DMS153 (cell line): ENCODE measurements at regions not wholly inside any gene's neighbourhood (a gene's known extent, or its start where the extent isn't known, plus 50 kb on each side); places are given as distances from the start of the nearest gene placed in this dataset.

Experiments used
- DNase-seq: peaks from one replicate; lab custom pipeline; 2025; lab: John Stamatoyannopoulos, UW

DNA sequence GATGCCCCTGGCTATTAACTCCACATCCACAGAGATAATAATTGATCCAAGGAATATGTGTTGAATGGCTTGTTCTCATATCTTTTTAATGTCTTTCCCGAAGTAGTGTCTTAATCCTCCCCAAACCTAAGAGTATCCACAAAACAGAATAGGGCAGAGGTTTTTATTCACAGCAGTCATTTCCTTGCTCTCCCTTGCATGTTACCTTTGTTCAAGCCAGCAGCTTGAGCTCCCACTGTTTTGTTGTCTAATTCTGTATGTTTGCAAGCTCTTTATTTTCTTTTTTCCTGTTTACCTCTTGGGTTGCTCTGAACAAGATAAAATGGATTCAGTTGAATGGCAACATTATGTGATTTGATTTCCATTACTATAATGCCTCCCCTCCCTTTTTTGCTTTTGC is 308.6 kb upstream of the ZP4 start:
- DNase-seq, result no peak

DNA sequence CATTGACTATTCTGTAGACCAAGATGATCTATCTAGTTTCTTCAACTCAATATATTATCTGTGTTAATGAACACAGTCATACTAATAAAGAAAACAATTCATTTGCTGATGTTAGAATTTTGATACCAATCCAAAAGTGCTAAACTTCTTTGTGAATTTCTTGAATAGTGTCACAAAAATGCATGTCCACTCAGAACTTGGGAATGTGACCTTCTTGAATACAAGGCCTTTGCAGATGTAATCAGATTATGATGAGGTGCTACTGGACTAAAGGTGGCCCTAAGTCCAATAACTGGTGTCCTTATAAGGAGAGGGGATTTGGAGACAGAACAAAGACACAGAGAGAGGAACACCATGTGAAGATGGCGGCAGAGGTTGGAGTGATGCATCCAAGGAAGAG is 305.8 kb upstream of the ZP4 start:
- no peak for DNase-seq

DNA sequence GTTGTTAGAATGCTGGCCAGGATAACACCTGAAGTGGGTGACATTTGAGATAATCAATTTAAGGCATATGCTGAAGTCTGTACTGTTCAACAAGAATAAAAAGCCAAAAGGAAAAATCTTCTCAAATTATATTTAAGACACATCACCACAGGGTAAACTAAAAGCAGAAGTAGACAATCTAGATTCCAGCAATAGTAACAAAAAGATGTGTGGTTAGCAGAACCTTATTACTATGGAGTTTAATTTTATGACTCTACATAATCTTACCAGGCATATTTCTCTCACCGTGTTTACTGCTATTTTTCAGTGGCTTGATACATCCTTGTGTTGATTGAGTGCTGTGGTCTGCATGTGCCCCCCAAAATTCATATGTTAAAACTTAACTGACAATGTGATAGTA is 300.4 kb upstream of the ZP4 start:
- no peak for DNase-seq

DNA sequence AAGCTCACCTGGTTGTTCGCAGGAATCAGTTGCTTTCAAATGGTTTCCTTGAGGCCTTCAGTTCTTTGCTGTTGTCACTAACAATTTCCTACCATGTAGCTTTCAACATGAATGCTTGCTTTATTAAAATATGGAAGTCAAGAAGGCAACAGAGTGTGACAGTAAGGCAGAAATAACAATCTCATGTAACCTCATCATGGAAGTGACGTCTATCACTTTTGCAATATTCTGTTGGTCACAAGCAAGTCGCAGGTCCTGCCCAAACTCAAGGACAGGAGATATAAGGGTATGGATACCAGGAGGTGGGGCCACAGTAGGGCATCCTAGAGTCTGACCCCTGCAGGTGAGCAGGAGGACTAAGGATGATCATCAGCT is 296.8 kb upstream of the ZP4 start:
- DNase-seq, result no peak

DNA sequence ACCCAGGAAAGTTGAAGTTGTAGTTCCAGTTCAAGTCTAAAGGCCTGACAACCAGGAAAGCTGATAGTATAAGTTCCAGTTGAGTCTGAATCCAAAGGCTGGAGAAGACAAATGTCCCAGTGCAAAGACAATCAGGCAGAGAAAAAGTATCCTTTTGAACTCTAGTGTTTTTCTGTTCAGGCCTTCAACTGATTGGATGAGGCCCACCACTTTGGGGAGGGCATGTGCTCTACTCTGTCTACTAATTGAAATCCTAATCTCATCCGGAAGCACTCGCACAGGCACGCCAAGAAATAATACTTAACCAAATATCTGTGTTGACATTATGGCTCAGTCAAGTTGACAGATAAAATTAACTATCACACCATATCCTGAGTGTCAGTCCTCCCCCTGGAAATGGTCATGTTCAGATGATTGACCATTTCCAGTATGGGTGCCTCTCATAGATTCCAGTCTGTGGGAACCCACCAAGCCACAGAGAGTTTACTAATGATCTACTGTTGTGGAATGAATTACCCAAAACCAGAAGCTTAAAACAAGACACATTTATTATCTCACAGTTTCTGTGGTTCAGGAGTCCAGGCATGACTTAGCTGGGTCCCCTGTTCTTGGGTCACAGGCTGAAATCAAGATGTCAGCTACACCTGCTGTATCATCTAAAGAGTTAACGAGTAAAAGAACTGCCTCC is 296.3 kb upstream of the ZP4 start:
- DNase-seq, result no peak

DNA sequence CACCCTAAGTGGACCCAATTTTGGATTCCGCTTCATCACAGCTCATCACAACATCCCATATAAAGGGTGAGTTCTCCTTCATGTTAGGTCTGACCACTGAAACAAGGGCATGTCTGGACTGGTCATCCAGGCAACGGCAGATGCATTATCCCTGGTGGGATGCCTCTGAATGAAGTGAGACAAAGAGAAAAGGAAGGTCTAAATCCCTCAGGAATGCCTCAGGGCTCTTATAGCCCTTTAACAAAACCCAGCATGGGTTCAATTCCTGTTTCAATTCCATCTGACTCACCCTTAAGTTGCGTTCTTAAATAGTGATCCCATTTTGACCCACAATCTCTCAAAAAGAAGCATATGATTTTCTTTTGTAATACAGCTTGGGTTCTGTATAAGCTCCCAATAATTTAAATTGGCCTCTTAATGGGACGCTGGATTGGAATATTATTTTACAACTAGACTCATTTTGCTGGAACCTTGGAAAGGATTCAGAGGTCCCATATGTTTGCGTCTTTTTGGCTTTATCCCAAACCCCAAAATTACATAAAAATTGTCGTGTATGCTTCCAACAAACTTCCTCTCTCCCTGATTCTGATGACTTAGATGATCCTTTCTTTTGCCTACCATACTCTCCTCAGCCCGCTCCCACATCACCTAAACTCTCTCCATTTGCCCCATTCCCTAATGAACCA is 287.4 kb upstream of the ZP4 start:
- DNase-seq, result no peak

DNA sequence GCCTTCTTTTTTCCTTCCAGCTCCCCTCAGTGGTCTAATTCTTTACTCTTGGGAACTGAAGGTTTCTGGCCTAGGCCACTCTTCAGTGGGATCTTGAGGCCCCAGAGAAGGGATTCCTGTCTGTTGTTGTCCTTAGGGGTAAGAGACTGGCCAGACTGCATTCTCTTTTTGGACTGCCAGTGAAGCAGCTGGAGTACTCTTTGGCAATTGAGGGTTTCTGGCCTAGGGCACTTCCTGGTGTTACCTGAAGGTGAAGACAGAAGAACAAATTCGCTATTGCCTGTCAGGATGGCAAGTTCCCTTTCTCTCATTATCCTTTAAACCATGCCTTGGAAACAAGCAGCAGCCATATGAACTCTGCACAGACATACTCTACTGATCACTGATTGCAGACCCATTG is 286.6 kb upstream of the ZP4 start:
- no peak for DNase-seq

DNA sequence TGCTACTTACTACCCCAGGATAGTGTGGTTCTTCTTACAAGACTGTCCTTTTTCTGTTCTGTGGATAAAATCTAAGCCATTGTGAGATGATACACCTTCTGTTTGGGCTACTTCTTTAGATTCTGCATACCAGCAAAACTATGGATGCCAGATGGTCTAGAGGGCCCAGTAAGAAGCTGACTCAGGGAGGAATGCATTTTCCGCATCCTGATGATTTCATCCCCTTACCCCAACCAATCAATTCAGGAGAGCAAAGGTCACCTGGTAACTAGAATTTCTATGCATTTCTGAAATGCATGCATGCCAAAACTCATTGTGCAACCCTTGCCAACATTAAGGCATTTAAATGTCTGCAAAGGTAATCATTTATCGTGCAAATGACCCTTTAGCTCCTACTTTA is 285.7 kb upstream of the ZP4 start:
- DNase-seq, result no peak

DNA sequence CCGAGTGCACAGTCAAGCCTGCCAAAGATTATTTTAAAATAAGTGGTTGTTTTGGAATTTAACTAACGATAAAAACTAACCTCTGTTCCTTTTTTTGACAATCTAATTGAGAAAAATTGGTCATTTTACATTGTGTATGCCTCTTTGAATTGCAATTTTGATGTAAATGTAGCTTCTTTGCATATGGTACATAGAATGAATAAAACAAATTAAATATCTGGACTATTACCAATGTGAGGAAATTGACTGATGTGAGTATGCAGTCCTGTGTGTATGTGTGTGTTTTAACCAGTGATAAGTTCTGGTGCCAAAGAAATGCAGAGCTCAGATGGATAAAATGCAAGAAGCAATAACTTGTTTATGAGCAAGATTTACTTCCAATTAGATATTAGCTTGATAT is 281.3 kb upstream of the ZP4 start:
- no peak for DNase-seq

DNA sequence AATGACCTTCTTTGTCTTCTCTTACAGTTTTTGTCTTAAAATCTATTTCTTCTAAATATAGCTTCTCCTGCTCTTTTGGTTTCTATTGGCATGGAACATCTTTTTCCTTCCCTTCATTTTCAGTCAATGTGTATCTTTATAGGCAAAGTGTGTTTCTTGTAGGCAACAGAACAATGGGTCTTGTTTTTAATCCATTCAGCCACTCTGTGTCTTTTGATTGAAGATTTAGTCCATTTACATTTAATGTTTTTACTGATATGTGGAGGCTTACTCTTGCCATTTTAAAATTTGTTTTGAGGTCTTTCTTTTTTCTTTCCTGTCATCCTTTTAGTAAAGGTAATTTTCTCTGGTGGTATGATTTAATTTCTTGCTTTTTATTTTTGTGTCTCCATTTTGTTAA is 271.2 kb upstream of the ZP4 start:
- DNase-seq, result no peak

DNA sequence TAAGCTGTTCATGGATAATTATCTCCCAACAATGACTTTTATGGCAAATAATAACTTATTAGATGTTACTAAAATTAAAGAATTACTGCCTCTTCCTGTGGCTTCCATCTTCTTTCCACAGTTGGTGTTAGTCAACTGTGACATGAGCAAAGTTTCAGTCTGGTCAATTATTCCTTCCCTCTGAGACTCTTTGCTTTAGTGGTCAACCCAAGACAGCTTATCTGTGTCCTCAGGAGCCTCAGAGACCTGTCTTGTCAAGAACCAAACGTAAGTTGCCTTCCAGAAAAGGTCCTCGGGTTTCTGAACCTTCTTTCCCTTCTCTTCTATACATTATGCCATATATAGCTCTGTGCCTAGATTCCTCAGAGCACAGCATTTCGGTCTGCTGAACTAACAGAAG is 263.2 kb upstream of the ZP4 start:
- no peak for DNase-seq

DNA sequence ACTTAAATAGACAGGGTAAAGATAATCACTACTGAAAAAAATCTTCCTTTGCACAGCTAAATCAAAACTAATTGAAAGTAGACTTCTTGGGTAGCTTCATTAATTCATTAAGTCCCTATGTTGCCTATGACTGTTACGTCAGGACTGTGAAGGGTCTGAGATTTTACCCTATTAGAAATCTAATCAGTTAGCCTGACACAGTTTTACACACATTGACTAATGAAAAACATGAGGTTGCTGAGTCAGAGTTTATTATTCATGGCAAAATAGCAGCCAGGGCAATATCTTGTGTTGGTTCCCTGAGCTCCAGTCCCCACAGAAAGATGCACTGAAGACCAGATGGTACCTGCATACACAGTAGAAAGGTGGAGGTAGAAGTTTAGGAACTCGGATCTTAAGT is 262.5 kb upstream of the ZP4 start:
- no peak for DNase-seq

DNA sequence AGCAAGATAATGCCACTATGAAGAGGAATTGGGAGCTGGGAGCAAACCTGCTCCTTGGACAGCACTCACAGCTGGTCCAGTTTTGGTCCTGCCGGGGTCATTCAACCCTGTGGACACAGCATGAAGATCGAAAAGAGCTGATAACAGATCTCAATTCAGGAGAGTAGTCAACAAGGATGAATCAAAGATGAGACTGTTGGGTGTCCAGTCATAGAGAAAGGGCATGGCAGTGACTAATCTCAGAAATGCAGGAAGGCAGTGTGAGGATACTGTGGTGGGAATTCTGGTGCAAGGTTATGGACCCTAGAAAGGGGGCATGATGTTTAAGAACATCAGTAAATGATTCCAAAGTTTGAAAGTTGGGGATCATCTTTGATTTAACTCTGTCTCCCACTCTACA is 261.4 kb upstream of the ZP4 start:
- DNase-seq, result no peak

DNA sequence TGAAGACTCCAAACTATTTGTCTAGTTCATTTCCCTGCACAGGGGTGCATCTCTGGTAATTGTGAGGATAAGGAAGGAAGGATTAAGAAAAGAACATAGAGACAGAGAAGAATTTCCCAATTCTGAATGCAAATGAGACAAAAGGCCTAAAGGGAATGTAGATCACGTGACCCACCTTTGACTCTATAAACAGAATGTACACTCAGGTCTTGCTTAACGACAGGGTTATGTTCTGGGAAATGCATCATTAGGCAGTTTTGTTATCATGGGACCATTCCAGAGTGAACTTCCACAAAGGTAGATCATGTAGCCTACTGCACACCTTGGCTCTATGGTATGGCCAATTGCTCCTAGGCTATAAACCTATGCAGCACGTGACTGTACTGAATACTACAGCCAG is 252.3 kb upstream of the ZP4 start:
- DNase-seq, result no peak

DNA sequence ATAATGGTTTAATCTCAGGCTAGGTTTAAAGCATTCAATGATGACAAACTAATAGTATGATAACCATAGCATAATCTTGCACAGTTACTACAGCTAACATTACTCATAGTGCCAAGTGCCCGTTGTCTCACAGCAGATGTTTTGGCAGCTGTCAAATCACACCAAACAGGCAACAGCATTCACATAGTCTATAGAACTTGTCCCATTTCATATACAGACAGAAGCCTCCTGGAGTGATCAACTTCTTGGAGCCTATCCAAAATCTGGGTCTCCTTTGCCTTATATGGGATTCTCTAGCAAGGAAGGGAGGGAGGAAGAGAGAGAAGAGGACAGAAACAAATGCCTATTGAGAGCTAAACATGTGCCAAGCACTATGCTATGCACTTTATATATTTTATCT is 250.6 kb upstream of the ZP4 start:
- DNase-seq, result no peak

DNA sequence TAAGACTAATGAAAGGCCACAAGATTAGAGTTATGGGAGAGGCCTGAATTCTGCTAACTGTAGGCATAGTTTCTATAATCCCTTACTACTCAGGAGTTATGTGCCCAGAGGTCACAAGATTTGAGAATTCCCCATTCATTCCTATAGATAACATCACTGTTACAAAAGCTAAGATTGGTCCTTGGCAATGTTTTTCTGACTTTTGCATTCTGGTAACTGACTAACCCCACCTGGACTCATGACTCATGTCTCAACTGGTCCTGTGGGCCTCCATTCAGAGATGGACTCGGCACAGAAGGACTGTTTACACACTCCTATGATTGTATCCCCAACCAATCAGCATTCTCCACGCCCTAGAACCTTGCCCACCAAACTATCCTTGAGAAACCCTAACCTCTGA is 249.0 kb upstream of the ZP4 start:
- no peak for DNase-seq

DNA sequence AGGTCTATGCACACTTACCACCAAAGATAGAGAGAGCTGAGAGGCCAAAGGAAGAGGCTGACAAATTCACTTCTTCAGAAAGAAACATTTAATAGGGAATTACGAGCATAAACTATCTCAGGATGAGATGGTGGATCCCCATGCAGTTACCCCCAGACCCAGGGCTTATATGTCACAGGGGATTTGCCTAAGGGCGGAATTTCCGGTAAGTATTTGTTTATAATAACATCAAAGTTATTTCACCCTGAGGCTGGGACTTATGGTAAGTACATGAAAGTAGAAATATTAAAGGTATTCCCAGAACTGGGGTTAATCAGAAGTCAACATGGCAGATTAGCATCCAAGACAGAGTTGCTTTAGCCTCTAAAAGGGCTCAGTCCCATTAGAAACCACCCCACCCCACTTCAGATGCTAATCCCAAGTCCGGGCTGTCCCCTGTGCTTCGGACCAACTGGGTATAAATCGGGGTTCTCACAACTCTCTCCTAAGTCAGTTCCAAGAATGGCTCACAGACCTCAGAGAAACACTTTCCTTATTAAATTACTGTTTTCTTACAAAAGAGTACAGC is 247.4 kb upstream of the ZP4 start:
- no peak for DNase-seq

DNA sequence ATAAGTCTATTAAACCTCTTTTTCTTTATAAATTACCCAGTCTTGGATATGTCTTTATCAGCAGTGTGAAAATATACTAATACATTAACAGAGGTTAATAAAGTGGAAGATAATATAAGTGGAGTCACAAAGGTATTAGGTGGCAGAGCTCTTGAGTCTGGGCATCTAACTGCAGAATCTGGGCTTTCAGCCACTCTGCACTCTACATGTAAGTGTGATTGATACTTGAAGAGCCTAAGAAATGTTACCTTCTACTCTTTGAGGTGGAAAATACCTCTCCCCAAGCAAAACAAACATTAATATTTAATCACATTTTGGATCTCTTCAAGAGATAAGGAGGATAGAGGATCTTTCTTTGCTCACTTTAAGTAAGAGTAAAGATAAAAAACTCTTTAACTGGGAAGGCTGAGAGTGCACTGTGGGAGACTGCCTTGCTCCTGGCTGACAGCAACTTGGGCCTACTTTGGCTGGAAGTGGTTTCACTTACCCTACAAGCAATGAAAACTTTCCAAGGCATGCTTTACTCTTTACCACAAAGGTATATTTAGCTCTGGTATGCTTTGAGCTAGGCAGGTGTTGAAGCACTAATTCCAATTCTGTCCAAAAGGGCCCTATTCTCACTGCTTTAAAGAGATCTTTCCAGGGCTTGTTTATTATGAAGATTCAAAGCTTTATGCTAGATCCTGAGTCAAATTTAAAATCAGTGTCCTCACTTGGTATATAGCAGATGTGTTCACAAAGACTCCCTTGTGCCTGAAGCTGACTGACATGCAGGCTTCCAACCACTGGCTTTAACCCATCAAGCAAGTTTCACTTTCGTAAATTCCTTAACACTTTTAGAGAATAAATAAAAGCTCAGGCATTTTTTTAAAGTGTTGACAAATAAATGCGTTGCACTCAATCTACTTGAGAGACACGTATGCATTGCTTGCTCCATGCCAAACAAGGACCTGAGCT is 245.3 kb upstream of the ZP4 start:
- no peak for DNase-seq

DNA sequence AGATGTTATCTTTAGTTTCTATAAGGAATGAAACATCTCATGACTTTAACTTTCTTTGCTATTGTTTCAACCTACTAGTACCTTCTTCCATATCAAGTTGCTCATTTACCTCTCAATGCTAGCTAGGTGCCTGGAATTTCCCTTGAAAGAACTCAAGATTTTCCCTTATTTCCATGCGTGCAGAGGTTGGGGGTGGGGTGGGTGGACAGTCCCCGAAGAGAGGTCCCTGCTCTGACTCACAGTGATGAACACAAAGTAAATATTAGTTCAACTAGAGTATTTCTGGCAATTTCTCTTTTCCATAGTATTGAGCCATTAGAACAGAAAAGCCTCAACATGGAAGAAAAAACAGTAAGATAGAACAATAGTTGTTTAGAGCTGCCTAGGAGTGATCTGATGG is 239.0 kb upstream of the ZP4 start:
- DNase-seq, result no peak

DNA sequence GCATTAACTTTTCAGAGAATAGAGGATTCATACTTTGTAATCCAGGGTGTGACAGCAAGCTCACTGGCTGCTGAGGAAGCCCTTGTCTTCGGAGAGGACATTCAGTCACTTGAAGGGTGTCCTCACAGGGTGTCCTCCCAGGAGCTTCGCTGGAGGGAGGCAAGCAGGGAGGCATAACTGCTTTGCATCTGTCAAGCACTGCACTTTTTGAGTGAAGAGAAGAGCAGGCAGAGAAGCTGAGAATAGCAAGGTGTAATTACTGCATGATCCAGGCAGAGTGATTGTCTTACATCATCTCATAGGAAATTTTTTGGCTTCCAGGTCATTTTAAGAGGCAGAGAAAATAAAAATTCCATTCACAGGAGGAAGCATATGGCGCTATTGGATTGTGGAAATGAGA is 232.5 kb upstream of the ZP4 start:
- DNase-seq, result no peak

DNA sequence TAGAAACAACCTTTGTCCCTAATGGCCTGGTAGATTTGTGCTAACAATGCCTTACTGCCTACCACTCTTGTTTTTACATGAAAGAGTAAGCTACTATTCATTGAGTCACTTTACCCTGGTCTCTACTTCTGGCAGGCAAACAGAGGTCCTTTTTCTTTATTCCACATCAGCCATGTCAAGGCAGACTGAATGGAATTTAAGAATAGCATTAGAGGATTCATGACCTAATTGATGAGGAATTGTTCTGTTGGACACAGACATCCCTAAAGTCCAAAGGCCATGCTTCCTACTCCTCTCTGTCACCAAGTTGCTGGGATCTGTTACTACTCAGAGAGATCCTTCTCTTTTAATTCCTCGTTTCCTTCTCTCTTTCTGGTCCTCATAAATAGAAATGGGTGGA is 229.1 kb upstream of the ZP4 start:
- no peak for DNase-seq

DNA sequence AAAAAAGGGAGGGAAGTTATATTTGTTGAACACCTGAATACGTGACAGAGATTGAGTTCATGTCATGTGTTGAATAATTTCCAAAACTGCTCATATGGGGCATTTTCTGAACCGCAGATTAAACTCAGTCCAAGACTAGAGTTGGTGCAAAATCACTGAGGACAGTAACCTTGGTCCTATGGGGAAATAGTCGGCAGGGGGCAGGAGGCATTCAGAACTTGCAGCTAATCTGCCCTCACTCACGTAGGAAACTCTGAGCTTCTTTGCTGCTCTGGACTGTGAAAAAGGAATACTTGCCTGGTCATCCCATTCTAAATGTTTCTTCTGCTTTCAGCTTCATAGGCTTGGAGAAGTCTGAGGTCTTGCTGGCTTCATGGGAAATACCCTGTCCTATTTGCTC is 228.3 kb upstream of the ZP4 start:
- DNase-seq, result no peak

DNA sequence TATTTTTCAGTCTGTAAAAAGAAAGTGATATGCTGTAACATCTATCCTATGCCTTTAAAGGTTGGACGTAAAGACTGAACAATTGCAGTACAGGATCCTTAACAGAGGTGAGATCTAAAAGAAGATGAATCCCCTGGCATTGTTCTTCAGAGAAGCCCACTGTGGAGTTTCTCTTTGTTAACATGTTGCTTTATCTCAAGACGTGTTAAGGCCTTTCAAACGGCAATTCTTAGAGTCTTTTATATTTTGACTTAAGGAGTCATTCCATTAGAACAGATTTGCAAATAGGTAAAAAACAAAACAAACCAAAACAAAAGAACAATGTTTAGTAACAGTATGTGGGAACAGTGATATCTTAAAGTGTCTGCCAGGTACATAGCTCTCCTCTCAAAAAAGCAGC is 225.1 kb upstream of the ZP4 start:
- DNase-seq, result no peak
